AG10803 (cell line): ENCODE measurements at regions not wholly inside any gene's neighbourhood (a gene's known extent, or its start where the extent isn't known, plus 50 kb on each side); places are given as distances from the start of the nearest gene placed in this dataset.
A peak's percentile ranks its signal among the peaks of the same experiment; 100 is the strongest.
"Not testable (repeated sequence)": the region's sequence is repeated elsewhere in the genome, so short reads cannot be mapped to it uniquely, and the experiment has no call there.

Experiments used
- DNase-seq: peaks from one replicate; pipeline ENCODE4 v3.0.0; 2010; ENCODE audit warnings: low read depth
- H3K4me3 ChIP-seq: 2 replicates; pipeline ENCODE4 v1.5.1; 2011; ENCODE audit warnings: mild to moderate bottlenecking, low read length, control low read depth

DNA sequence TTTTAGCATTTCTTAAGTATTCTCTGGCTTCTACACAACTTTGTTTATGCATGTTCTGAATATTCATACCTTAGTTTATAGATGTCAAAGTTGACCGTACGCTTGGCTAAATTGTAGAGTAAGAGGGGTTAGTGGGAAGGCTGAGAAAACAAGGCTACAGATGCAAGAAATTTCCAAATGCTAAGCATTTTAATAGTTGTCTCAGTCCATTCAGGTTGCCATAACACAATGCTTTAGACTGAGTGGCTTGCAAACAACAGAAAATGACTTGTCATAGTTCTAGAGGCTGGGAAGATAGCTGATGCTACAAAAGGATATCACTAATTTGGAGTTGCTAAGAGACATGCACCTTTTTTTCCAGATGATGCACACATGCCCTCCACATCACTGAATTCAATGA lies 53.0 kb upstream of the C1QTNF3 start:
- not testable (repeated sequence) for H3K4me3 ChIP-seq, DNase-seq

DNA sequence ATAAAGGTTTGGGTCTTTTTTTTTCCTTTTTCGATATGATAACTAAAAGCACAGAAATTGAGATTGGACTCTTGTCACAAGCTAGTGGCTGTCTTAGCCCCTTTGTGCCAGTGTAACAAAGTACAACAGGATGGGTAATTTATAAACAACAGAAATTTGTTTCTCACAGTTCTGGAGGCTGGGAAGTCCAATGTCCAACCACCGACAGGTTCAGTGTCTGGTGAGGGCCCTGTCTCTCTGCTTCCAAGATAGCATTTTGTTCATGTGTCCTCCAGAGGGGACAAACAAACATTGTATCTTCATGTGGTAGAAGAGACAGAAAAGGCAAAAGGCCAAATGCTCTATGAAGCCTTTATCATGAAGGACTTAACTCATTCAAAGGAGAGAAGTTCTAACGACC lies 56.9 kb upstream of the C1QTNF3 start:
- not testable (repeated sequence) for DNase-seq, H3K4me3 ChIP-seq

DNA sequence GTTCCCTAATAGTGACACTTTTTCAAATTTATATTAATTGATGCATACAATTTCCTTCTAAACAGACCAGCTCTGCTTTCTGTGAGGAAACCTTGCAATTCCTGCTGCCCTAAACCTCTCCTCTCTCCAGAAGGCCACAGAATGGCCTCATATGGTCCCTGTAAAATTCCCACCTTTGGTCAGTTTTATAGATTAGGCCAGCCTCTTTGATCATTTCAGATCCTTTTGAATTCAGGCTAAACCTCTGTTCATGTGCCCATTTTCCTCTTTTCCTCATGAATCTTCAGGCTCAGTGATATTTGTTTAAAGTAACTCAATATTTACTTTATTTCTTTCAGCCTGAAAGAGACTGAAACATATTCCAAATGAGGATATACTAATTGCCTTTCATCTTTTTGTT lies 58.6 kb upstream of the C1QTNF3 start:
- DNase-seq, H3K4me3 ChIP-seq: not testable (repeated sequence)

DNA sequence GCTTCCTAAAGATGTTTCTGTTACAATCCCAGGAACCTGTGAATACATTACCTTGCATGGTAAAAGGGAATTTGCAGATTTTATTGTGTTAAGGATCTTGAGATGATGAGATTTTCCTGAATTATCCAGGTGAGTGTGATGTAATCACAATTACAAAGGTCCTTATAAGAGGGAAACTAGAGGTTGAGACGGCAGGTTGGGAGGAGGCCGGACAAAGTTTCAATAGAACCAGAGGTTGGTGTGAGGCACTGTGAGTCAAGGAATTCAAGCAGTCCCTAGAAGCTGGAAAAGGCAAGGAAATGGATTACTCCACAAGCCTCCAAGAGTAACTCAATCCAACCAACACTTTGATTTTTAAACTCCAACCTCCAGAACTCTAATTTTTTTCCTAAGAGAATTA lies 65.9 kb upstream of the C1QTNF3 start:
- not testable (repeated sequence) for DNase-seq, H3K4me3 ChIP-seq

DNA sequence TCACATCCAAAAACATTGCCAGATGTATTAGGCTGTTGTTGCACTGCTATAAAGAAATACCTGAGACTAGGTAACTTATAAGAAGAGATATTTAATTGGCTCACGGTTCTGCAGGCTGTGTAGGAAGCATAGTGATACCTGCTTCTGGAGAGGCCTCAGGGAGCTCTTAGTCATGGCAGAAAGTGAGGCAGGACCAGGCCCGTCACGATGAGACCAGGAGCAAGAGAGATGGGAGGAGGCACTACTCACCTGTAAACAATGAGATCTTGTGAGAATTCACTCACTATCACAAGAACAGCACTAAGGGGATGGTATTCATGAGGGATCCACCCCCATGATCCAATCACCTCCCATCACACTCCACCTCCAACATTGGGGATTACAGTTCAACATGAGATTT lies 81.3 kb upstream of the C1QTNF3 start:
- H3K4me3 ChIP-seq, DNase-seq: not testable (repeated sequence)

DNA sequence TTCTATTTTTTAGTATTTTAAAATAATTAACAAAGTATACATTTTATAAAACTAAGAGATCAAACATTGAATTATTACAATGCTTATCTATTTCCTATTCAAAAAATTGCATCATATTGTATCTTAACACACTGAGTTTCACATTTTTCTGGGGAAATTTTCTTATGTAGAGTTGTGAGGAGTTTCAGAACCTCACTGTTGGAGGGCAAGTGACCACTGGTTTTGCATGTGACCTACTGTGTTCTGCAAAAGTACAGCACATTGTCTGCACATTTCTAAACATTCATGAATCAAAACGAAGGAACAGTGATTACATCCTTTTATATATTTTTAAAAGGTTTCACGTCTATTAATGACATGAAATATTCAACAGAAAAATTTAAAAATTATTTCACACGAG lies 82.3 kb upstream of the C1QTNF3 start:
- not testable (repeated sequence) for DNase-seq, H3K4me3 ChIP-seq

DNA sequence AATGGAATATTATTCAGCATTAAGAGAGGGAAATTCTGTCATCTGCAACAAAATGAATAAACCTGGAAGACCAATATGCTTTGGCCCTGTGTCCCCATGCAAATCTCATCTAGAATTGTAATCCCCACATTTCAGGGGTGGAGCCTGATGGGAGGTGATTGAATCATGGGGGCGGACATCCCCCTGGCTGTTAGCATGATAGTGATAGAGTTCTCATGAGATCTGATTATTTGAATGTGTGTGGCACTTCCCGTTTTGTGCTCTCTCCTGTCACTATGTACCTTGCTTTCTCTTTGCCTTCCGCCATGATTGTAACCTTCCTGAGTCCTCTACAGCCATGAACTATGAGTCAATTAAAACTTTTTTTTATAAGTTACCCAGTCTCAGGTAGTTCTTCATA lies 83.7 kb upstream of the C1QTNF3 start:
- H3K4me3 ChIP-seq, DNase-seq: not testable (repeated sequence)

DNA sequence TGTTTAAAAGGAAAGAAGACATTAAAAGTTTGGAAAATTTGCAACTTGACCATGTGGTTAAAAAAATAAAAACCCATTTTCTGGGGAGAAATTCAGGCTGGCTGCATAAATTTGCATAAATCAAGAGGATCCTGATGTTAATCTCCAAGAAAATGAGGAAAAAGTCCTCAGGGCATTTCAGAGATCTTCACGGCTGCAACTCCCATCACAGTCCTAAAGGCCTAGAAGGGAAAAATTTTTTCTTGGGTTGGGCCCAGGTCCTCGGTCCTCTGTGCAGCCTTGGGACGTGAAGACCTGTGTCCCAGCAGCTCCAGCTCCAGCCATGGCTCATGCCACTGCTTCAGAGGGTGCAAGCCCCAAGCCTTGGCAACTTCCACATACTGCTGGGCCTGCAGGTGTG lies 84.8 kb upstream of the C1QTNF3 start:
- DNase-seq, H3K4me3 ChIP-seq: not testable (repeated sequence)

DNA sequence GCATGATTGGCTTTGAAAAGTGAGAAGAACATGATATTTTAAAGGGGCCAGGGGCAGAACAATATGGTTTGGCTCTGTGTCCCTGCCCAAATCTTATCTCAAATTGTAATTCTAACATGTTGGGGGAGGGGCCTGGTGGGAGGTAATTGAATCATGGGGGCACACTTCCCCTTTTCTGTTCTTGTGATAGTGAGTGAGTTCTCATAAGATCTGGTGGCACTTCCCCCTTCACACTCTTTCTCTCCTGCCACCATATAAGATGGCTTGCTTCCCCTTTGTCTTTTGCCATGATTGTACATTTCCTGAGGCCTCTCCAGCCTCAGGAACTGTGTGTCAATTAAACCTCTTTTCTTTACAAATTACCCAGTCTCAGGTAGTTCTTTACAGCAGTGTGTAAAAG lies 85.9 kb upstream of the C1QTNF3 start:
- H3K4me3 ChIP-seq, DNase-seq: not testable (repeated sequence)

DNA sequence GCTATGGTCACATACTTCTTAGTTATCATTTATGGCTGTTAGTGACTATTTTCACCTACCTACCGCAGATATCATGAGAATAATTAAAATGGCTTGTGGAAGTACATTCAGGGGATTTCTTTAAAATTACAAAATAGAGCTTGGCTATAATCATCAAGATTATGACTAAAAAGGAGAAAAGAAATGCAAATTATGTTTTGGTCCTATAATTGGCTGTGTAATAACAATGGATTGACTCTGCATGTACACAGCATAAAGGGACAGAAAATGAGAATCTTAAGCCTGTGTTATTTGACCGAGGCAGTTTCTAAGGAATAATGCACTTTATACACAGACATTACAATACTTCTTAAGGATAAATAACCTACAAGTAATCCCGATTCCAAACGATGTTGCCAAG lies 112.0 kb upstream of the C1QTNF3 start:
- DNase-seq, H3K4me3 ChIP-seq: not testable (repeated sequence)

DNA sequence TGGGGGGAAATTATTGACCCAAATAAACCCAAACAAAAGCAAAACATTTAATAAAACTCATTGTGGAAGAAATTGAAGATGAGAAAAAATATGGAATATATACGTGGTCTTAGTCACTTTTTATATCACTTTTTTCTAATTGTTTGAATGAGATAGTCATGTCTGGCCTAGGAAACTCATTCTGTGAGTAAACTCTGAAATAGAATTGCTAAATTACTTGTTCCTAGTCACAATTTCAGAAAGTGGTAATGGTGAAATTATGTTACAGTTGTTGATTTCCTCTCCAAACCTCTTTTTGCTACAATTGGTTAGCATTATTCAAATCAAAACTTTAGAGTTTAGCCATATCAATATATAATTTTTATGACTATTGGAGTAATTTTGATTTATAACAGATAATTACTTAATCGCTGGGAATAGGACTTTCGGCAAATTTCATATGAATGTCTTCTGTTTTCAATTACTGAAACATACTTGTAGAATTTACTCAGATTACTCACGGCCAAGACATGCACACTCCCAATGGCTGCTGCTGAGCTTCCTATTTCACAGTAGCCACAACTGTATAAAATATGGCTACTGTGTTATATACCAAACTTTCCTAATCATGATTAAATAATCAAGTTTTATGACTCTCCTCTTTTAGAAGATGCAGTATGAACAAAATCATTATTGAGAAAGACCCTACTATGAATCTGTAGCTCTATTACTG lies 113.8 kb upstream of the C1QTNF3 start:
- DNase-seq = peak; percentile 88
- not testable (repeated sequence) for H3K4me3 ChIP-seq

DNA sequence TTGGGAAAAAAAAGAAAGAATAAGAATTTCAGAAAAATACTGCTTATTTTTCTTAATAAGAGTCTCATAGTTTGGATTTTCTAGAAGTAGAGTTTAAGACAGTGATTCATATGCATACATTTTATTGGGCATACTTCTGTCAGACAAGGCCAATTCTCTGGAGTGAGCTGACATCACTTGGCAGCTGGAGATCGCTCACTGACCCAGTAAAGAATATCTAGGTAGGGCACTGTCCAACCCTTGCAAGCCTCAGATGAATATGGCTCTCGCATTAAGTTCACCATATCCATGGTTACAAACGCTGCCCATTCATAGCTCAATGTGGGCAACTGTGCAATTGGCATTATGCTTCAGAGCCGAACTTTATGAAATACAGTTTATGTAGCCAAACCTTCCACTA lies 117.9 kb upstream of the C1QTNF3 start:
- H3K4me3 ChIP-seq = not testable (repeated sequence)

DNA sequence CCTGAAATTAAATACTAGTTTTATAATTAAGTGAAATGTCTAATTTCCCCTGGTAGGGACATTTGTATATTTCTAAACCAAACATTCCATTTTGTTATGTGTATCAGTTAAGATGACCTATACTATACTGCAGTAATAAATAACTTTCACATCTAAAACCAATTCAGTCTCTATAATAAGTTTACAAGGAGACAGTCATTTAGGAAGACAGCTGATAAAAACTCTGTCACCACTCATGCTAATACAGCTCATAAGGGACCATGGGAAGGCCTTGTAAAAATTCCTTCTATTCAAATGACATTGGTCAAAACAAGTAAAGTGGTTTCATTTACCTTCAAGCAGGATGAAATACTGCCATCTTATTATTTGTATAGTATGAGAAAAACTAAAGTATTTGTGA lies 128.4 kb upstream of the C1QTNF3 start:
- not testable (repeated sequence) for H3K4me3 ChIP-seq, DNase-seq

More for the DNA sequence above, 117.9 kb upstream of the C1QTNF3 start:
- DNase-seq = not testable (repeated sequence)

DNA sequence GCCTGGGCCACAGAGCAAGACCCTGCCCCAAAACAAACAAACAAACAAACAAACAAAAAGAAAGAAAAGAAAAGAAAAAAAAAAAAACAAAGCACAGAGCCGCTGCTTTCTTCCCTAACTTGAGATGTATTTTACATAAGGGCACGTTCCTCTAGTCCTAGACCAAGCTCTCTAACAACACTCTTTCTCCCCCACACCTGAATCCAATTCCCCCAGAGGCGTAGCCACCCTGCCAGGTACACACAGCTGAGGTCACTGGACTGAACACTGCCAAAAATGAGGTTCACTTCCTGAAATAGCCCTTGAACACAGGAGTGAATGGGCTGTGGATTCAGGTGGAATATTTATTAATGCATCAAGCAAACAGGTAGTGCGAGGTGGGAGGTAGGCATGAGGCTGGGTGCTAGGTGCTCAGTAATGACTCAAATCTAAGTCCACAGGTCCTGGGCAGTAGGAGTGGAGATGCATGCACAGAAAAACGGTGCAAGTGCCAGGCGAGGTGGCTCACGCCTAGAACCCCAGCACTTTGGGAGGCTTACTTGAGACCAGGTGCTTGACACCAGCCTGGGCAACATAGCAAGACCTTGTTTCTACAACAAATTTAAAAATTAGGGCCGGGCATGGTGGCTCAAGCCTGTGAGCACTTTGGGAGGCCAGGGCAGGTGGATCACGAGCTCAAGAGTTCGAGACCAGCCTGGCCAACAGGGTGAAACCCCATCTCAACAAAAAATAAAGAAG lies 136.6 kb upstream of the C1QTNF3 start:
- DNase-seq, H3K4me3 ChIP-seq: not testable (repeated sequence)

DNA sequence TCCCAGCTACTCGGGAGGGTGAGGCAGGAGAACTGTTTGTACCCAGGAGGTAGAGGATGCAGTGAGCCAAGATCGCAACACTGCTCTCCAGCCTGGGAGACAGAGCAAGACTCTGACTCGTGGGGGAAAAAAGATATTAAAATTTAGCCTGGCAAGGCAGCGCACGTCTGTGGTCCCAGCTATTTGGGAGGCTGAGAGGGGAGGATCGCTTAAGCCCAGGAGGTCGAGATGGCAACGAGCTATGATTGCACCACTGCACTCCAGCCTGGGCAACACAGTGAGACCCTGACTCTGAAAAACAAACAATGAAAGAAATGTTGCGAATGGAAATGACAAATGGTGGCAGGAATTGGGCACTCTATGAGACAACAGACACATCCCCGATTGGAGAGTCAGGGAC lies 137.2 kb upstream of the C1QTNF3 start:
- DNase-seq, H3K4me3 ChIP-seq: not testable (repeated sequence)

DNA sequence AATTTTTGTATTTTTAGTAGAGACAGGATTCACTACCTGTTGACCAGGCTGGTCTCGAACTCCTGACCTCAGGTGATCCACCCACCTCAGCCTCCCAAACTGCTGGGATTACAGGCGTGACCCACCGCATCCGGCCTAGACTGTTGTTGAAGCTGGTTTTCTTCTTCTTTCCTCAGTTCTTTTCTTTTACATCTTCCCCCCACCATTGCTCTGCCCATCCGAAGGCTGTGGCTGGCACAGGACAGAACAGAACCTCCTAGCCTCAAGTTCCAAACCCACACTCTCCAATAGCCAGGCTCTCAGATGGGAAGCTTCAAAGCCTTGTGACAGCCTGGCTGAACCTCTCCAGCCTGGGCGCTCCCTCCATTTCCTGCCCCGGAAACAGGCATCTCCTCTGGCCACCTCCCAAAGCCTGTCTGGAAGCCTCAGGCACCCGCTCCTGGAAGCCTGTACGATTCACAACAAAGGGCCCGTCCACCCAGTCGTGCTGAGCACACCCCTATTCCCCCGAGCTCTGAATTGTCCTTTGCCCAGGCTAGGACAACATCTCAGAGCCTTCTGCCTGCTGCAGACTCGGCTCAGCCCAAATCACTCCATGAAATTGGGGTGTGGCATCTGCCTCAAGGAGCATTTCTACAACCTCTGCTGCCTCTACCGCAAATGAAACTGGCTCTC lies 138.1 kb upstream of the C1QTNF3 start:
- DNase-seq, H3K4me3 ChIP-seq: not testable (repeated sequence)

DNA sequence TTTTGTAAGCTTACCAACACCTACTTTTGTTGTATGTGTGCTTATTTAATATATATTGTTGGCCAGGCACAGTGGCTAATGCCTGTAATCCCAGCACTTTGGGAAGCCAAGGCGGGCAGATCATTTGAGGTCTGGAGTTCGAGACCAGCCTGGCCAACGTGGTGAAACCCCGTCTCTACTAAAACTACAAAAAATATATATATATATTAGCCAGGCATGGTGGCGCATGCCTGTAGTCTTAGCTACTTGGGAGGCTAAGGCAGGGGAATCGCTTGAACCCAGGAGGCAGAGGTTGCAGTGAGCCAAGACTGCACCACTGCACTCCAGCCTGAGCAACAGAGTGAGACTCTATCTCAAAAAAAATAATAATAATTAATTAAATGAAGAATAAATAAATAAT lies 142.0 kb upstream of the C1QTNF3 start:
- not testable (repeated sequence) for H3K4me3 ChIP-seq, DNase-seq

DNA sequence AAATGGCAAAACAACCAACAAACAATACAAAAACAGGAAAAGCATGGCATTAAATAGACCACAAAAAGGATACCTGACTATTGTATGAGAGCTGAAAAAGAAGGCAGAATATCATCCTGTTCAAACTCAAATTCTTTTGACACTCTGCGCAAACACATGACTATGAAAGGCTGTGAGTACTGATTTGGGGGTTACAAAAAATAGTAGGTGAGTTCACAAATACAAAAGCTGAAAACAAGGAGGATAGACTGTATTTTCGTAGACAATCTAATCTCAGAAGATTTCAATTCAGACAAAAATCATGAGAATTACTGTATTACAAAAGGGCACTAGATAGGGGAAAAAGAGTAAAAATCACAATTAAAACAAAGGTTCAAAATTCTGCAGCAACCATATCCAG lies 142.6 kb upstream of the C1QTNF3 start:
- H3K4me3 ChIP-seq = not testable (repeated sequence)
- DNase-seq = peak; percentile 12

DNA sequence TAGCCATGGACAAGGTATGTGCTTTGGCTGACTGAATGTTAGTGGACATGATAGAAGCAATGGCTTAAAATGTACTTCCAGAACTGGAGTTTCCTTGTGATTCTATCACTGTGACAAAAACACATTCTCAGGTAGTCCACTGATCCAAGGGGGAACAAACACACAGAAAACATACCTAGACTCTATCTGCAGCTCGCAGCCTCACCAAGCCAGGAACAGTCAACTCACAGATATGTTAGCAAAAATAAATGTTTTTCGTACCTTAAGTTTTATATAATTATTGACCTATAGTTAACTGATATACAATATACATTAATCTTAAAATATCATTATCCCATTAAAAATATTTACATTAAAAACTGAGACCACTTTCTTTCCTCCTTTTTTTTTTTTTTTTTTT lies 143.1 kb upstream of the C1QTNF3 start:
- H3K4me3 ChIP-seq, DNase-seq: not testable (repeated sequence)

DNA sequence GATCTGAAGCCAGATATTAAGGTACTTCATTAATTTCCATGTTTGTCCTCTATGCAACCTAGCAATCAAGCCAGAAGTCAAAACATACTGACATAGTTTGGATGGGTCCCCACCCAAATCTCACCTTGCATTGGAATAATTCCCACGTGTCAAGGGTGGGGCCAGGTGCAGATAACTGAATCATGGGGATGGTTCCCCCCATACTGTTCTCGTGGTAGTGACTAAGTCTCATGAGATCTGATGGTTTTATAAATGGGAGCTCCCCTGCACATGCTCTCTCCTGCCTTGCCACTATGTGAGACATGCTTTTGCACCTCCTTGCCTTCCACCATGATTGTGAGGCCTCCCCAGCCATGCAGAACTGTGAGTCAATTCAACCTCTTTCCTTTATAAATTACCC lies 143.9 kb upstream of the C1QTNF3 start:
- DNase-seq, H3K4me3 ChIP-seq: not testable (repeated sequence)
